ENCODE measurements at regions not wholly inside any gene's neighbourhood (a gene's known extent, or its start where the extent isn't known, plus 50 kb on each side); places are given as distances from the start of the nearest gene placed in this dataset.
"Not testable (repeated sequence)": the region's sequence is repeated elsewhere in the genome, so short reads cannot be mapped to it uniquely, and the experiment has no call there.

DNA sequence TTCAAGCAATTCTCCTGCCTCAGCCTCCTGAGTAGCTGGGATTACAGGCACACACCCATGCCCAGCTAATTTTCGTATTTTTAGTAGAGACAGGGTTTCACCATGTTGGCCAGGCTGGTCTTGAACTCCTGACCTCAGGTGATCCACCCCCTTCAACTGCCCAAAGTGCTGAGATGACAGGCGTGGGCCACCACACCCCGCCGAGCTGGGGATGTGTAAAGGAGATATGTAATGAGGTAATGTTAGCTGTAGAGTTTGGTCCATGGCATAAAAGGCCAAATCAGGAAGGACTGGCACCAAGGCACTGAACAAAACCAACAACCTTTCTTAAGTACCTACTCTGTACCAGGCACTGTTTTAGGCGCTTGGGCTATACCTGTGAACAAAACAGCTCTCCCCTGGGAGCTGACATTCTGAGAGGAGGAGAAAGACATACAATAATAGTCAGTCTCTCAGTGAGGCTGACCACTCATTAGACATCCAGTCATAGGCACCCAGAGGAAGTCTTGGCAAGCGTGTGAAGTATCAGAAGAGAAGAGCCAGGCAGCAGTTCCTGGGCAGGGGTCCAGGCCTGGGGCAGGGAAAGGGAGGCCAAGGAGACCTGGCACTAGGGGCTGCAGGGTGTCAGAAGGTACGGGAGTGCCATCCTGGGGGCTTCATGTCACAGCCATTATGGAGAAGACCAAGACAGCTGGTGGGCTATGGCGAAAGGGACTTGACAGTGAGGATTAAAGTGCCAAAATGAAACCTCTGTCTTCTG is 164.8 kb upstream of the DTNBP1 start:
- no peak for DNase-seq

DNA sequence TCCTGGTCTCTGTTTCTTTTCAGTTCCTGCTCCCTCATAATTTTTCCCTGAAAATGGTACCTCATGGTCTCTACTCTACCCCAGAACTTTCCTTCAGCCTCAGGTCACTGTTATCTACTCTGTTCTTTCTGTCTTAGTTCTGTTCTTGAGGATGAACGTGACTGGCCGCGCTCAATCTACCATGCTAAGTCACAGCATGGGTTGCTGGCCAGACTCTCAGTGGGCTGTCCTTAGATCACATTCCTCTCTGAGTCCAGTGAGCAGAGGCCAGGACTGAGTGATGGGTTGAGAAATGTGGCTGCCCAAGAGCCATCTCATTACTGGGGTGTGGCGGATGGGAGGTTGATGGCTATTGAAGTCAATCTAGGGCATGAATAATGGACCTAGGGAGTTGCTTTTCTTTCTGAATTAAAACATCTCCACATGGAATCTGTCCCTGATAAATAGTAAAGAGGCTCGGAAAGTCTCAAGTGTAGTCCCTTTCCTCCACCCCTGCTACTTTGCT is 164.0 kb upstream of the DTNBP1 start:
- no peak for DNase-seq

- DNase-seq: no peak
Measured at GRCh38 chr6:15825332-15825930, 162.6 kb upstream of the DTNBP1 start.

GRCh38 chr6:15824811-15825210 is 162.0 kb upstream of the DTNBP1 start:
- DNase-seq: no peak

DNA sequence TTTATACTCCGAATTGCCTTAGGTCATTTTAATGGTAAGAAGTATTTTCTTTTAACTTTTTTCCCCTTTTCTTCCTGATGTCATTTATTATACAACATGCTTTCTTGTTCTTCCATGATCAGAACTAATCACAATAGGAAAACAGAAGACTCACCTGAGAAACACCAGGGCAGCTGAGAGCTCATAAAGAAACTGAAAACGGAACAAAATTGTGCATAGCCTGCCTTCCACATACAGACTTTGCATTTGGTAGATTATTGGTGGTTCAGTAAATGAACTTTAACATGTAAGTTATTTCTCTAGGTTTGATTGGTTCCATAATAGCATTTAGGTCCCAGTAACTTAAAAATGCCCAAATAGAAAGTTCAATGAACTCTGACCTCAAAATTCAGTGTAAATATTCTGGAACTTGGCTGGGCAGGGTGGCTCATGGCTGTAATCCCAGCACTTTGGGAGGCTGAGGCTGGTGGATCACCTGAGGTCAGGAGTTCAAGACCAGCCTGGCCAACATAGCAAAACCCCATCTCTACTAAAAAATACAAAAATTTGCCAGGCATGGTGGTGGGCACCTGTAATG is 161.1 kb upstream of the DTNBP1 start:
- no peak for DNase-seq

DNA sequence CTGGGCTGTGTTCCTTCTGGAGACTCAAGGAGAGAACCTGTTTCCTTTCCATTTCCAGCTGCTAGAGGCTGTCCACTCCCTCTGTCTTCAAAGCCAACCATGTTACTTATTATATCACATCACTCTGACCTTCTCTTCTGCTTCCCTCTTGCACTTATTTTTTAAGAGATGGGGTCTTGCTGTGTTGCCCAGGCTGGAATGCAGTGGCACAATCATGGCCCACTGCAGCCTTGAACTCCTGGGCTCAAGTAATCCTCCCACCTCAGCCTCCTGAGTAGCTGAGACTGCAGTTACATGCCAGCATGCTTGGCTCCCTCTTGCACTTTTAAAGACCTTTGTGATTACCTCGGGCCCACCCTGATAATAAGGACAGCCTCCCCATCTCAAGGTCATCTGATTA is 160.0 kb upstream of the DTNBP1 start:
- DNase-seq: no peak

GRCh38 chr6:15819841-15820240 is 157.0 kb upstream of the DTNBP1 start:
- no peak for DNase-seq

DNA sequence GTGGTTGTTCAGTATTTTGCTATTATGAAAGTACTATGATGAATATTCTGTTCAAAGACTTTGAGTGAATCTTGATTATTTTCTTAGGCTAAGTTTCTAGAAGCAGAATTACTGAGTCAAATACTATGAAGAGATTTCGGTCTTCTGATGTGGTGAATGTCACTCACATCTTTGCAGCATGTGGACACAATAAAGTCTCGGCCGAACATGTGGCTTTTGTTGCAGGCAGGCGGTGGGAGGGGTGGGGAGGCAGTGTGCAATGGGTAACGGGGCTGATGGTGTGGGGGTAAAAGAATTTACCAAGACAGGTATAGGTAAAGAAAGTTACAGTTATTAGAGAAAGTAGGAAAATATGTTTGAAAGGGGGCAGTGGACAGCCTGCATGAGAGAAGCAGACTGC is 156.4 kb upstream of the DTNBP1 start:
- DNase-seq: no peak

DNA sequence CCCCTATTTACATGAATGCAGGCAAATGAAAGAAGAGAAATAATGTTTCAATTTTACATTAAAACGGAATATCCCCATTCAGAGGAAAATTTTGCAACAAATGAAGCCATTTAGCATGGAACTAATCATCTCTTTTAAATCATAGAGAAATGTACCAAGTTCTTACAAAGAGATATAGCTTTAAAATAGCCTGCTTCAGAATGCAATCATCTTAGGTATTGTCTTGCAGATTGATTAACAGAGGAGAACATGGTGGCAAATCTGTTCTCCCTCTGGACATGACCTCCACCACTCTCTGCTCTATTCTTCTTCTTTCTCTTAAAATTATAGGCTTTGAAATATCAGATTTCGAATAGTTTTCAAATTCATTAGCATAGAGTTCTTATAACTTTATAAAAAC is 155.7 kb upstream of the DTNBP1 start:
- no peak for DNase-seq

- no peak for DNase-seq
Measured at GRCh38 chr6:15818044-15818443, 155.2 kb upstream of the DTNBP1 start.

- DNase-seq: peak; percentile 92
Measured at GRCh38 chr6:15817100-15817499, 154.3 kb upstream of the DTNBP1 start.

GRCh38 chr6:15816661-15817060 is 153.8 kb upstream of the DTNBP1 start:
- no peak for DNase-seq

GRCh38 chr6:15813698-15814097 is 150.9 kb upstream of the DTNBP1 start:
- not testable (repeated sequence) for DNase-seq

DNA sequence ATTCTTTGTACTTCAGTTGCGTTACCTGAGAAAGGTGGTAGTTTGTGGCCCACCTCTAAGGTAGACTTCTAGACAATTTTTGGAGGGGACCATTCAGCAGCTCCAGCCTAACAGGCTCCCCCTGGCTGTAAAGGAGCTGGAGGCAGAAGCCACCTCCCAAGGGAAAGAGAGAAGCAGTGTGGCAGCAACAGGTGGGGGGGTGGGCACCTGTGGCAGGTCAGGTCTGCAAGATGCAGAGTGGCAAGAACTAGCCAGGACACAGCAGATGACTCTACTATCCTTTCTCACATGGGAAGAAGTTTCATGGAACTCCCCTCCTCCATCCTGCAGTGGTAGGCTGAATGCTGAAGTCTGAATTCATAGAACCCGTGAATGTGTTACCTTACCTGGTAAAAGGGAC is 148.3 kb upstream of the DTNBP1 start:
- DNase-seq: no peak

- DNase-seq: no peak
Measured at GRCh38 chr6:15810618-15811017, 147.8 kb upstream of the DTNBP1 start.

DNA sequence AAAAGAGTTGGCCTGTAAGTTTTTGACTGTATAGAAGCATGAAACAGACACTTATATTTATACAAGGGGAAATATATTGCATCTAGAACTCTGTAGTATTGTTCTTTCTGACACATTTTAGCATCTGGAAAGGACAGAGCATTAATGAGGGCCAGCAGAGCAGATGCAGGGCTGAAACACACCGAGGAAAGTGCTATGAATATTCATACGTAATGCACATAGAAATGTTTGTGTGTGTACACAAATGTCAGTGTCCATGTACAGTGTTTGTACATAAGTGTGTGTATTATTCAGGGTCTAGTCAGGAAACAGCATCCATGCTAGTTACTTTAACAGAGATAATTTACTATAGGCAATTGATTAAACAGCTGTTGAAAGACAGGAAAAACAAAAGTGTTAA is 146.5 kb upstream of the DTNBP1 start:
- DNase-seq: no peak

DNA sequence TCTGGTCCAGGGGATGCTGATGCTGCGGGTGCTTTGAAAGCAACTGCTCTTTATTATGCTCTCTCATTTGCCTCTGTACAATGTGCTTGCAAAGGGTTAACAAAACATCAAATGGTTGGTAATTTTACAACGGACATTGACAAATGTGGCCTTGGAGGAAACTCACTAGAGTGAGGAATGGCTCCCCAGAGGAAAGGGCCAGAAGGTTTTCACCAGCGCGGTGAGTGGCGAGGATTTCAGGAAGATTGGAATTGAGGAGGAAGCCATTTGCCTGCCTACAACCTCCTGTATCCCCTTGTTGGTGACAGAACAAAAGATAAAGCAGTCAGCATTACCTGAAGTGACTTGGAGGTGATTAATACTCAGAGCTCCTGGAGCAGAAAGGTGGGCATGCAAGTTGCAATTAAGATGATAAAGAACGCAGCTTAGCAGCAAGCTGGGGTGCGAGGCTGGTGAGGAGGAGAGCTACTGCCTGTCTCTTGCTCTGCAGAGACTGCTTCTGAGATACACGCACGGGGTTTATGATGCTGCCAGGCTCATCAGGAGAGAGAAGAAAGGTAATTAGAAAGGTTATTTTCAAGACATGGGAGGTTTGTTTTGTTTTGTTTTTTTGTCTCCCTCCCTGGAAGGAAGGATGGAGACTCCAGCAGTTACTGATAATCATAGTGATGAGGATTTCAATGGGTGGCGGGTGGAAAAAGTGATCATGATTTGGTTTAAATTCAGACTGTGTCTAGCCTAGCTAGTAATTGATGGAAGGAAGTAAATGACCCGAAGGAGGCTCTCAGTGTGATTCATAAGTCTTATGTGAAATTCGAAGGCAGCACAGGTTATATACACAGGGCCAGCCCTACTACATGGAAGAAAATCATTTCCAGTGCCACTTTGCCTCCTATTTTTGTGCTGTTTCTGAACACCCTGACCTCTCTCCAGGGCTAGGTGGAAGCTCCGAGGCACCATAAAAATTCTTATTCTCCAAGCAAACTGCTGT is 141.6 kb upstream of the DTNBP1 start:
- no peak for DNase-seq

GRCh38 chr6:15802466-15802865 is 139.6 kb upstream of the DTNBP1 start:
- no peak for DNase-seq

GRCh38 chr6:15801912-15802311 is 139.1 kb upstream of the DTNBP1 start:
- no peak for DNase-seq

DNA sequence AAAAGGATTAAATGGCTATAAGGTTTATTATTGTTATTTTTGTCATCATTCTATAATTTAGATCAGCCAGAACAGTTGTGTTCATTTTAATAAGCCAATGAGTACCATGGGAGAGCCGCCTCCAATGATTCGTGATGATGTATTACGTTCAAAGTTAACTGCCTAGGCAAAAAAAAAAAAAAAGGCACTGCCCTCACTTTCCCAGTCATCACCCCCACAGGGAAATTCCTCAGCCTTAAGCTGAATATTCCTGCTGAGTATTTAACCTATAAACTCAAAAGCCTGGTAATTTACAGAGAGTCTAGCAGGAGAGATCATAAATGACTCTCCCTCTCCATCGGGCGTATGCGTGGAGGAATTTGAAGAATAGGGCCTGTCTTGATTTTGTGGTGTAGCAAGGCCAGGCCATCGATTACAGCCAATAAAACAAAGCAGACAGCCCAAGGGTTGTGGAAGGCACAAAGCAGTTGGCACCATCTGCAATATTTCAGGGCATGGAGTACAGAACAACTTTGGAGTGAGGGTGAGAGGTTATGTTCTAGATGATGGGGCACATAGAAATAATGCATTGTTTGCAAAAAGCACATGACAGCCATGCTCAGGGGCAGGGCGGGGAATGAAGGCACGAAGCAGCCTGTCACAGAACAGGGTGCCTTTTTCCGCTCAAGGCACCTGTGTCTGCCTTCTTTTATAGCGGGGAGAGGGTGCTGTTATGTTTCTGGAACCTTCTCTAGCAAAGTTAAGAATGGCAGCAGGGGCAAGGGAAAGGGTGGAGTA is 138.2 kb upstream of the DTNBP1 start:
- no peak for DNase-seq

GRCh38 chr6:15798533-15799255 is 135.9 kb upstream of the DTNBP1 start:
- no peak for DNase-seq

- no peak for DNase-seq
Measured at GRCh38 chr6:15796844-15797243, 134.0 kb upstream of the DTNBP1 start.

Data from islet precursor cell (in vitro differentiated cells).